ENCODE measurements at regions not wholly inside any gene's neighbourhood (a gene's known extent, or its start where the extent isn't known, plus 50 kb on each side); places are given as distances from the start of the nearest gene placed in this dataset.
"Not testable (repeated sequence)": the region's sequence is repeated elsewhere in the genome, so short reads cannot be mapped to it uniquely, and the experiment has no call there.

- H3K9me3 ChIP-seq (replicated peaks in 1 of 2; ENCODE audit: control insufficient read depth in 1 of 2, insufficient read depth in 1 of 2, low read length in 2 of 2); H3K36me3 Mint-ChIP-seq; H4K20me1 ChIP-seq (ENCODE audit: insufficient read depth, low read length); H3K27me3 ChIP-seq (ENCODE audit: control insufficient read depth in 2 of 2, insufficient read depth in 2 of 2, low read length in 2 of 2); H3K4me1 ChIP-seq (ENCODE audit: control insufficient read depth in 1 of 2, insufficient read depth in 2 of 2, low read length in 2 of 2); DNase-seq; intact Hi-C loops (cut with micrococcal nuclease); H3K27ac Mint-ChIP-seq; H3K79me2 ChIP-seq (ENCODE audit: insufficient read depth, low read length); H3K36me3 ChIP-seq (replicated peaks in 1 of 2; ENCODE audit: control insufficient read depth in 1 of 2, insufficient read depth in 2 of 2, low read length in 2 of 2); H2AFZ ChIP-seq (ENCODE audit: insufficient read depth, low read depth, low read length, poor library complexity, severe bottlenecking); H3K4me3 ChIP-seq (replicated peaks in 1 of 3; ENCODE audit: low read depth in 2 of 3, low read length in 3 of 3); H3K4me2 ChIP-seq (replicated peaks; ENCODE audit: extremely low read depth, low read length, poor library complexity, severe bottlenecking); H3K27me3 Mint-ChIP-seq (ENCODE audit: low read depth in 3 of 3); H3K4me3 Mint-ChIP-seq; H3K27ac ChIP-seq (ENCODE audit: low read depth in 1 of 2, low read length in 2 of 2); H3K9me3 Mint-ChIP-seq; H3K4me1 Mint-ChIP-seq; H3K9ac ChIP-seq (ENCODE audit: insufficient read depth, low read length, poor library complexity, severe bottlenecking): not testable (repeated sequence)
- 70% methylated on average over 2 of the region's 8 CpGs for WGBS (ENCODE audit: insufficient coverage)
Measured at GRCh38 chr2:89092911-89093310, 401.4 kb downstream of the RPIA start.

GRCh38 chr2:89095060-89095459 is 403.6 kb downstream of the RPIA start:
- H3K79me2 ChIP-seq (ENCODE audit: insufficient read depth, low read length); H3K4me1 ChIP-seq (ENCODE audit: control insufficient read depth in 1 of 2, insufficient read depth in 2 of 2, low read length in 2 of 2); H3K9ac ChIP-seq (ENCODE audit: insufficient read depth, low read length, poor library complexity, severe bottlenecking); H4K20me1 ChIP-seq (ENCODE audit: insufficient read depth, low read length); H3K9me3 ChIP-seq (replicated peaks in 1 of 2; ENCODE audit: control insufficient read depth in 1 of 2, insufficient read depth in 1 of 2, low read length in 2 of 2); H3K9me3 Mint-ChIP-seq; H3K27ac ChIP-seq (ENCODE audit: low read depth in 1 of 2, low read length in 2 of 2); H3K4me3 Mint-ChIP-seq; H3K4me3 ChIP-seq (replicated peaks in 1 of 3; ENCODE audit: low read depth in 2 of 3, low read length in 3 of 3); H3K36me3 Mint-ChIP-seq; H3K4me2 ChIP-seq (replicated peaks; ENCODE audit: extremely low read depth, low read length, poor library complexity, severe bottlenecking); H3K4me1 Mint-ChIP-seq; H2AFZ ChIP-seq (ENCODE audit: insufficient read depth, low read depth, low read length, poor library complexity, severe bottlenecking); intact Hi-C loops (cut with micrococcal nuclease); H3K27me3 ChIP-seq (ENCODE audit: control insufficient read depth in 2 of 2, insufficient read depth in 2 of 2, low read length in 2 of 2); H3K27me3 Mint-ChIP-seq (ENCODE audit: low read depth in 3 of 3); DNase-seq; H3K27ac Mint-ChIP-seq; H3K36me3 ChIP-seq (replicated peaks in 1 of 2; ENCODE audit: control insufficient read depth in 1 of 2, insufficient read depth in 2 of 2, low read length in 2 of 2): not testable (repeated sequence)
- no CpG with 5 or more reads among the region's 4 CpGs for WGBS (ENCODE audit: insufficient coverage)

GRCh38 chr2:89102587-89102986 is 411.1 kb downstream of the RPIA start:
- H3K36me3 Mint-ChIP-seq; intact Hi-C loops (cut with micrococcal nuclease): not testable (repeated sequence)
- WGBS (ENCODE audit: insufficient coverage), result no CpG with 5 or more reads among the region's 4 CpGs

GRCh38 chr2:89106369-89107019 is 415.0 kb downstream of the RPIA start:
- intact Hi-C loops (cut with micrococcal nuclease); H3K36me3 ChIP-seq (replicated peaks in 1 of 2; ENCODE audit: control insufficient read depth in 1 of 2, insufficient read depth in 2 of 2, low read length in 2 of 2); H3K9ac ChIP-seq (ENCODE audit: insufficient read depth, low read length, poor library complexity, severe bottlenecking); H3K27ac ChIP-seq (ENCODE audit: low read depth in 1 of 2, low read length in 2 of 2); H2AFZ ChIP-seq (ENCODE audit: insufficient read depth, low read depth, low read length, poor library complexity, severe bottlenecking); H3K27me3 ChIP-seq (ENCODE audit: control insufficient read depth in 2 of 2, insufficient read depth in 2 of 2, low read length in 2 of 2); H3K4me1 ChIP-seq (ENCODE audit: control insufficient read depth in 1 of 2, insufficient read depth in 2 of 2, low read length in 2 of 2); H3K27ac Mint-ChIP-seq; H3K9me3 Mint-ChIP-seq; H3K4me3 Mint-ChIP-seq; H3K4me2 ChIP-seq (replicated peaks; ENCODE audit: extremely low read depth, low read length, poor library complexity, severe bottlenecking); H3K27me3 Mint-ChIP-seq (ENCODE audit: low read depth in 3 of 3); H3K36me3 Mint-ChIP-seq; H3K4me1 Mint-ChIP-seq; H4K20me1 ChIP-seq (ENCODE audit: insufficient read depth, low read length); H3K79me2 ChIP-seq (ENCODE audit: insufficient read depth, low read length); H3K9me3 ChIP-seq (replicated peaks in 1 of 2; ENCODE audit: control insufficient read depth in 1 of 2, insufficient read depth in 1 of 2, low read length in 2 of 2); H3K4me3 ChIP-seq (replicated peaks in 1 of 3; ENCODE audit: low read depth in 2 of 3, low read length in 3 of 3); DNase-seq: not testable (repeated sequence)
- WGBS (ENCODE audit: insufficient coverage), result no CpG with 5 or more reads among the region's 3 CpGs

More at GRCh38 chr2:89102587-89102986, 411.1 kb downstream of the RPIA start:
- H4K20me1 ChIP-seq (ENCODE audit: insufficient read depth, low read length); H3K4me1 ChIP-seq (ENCODE audit: control insufficient read depth in 1 of 2, insufficient read depth in 2 of 2, low read length in 2 of 2); H3K9me3 ChIP-seq (replicated peaks in 1 of 2; ENCODE audit: control insufficient read depth in 1 of 2, insufficient read depth in 1 of 2, low read length in 2 of 2); H3K4me3 ChIP-seq (replicated peaks in 1 of 3; ENCODE audit: low read depth in 2 of 3, low read length in 3 of 3); DNase-seq; H3K27ac ChIP-seq (ENCODE audit: low read depth in 1 of 2, low read length in 2 of 2); H3K79me2 ChIP-seq (ENCODE audit: insufficient read depth, low read length); H3K9ac ChIP-seq (ENCODE audit: insufficient read depth, low read length, poor library complexity, severe bottlenecking); H3K27me3 ChIP-seq (ENCODE audit: control insufficient read depth in 2 of 2, insufficient read depth in 2 of 2, low read length in 2 of 2); H3K36me3 ChIP-seq (replicated peaks in 1 of 2; ENCODE audit: control insufficient read depth in 1 of 2, insufficient read depth in 2 of 2, low read length in 2 of 2); H3K9me3 Mint-ChIP-seq; H3K4me3 Mint-ChIP-seq; H3K4me2 ChIP-seq (replicated peaks; ENCODE audit: extremely low read depth, low read length, poor library complexity, severe bottlenecking); H3K4me1 Mint-ChIP-seq; H3K27me3 Mint-ChIP-seq (ENCODE audit: low read depth in 3 of 3); H3K27ac Mint-ChIP-seq; H2AFZ ChIP-seq (ENCODE audit: insufficient read depth, low read depth, low read length, poor library complexity, severe bottlenecking): not testable (repeated sequence)

Measured in CD14-positive monocyte (primary cell).